ENCODE measurements at regions not wholly inside any gene's neighbourhood (a gene's known extent, or its start where the extent isn't known, plus 50 kb on each side); places are given as distances from the start of the nearest gene placed in this dataset.

GRCh38 chr10:8416192-8416701 lies 361.8 kb downstream of the GATA3 start:
- intact Hi-C loops (cut with DNase I), result no loop called here
- no peak overlapping the region for H3K4me3 ChIP-seq
- H3K27me3 ChIP-seq, result no peaks in the 10 kb centered on the region
- no peaks in the 10 kb centered on the region for H3K36me3 ChIP-seq
- DNase-seq (ENCODE audit: extremely low spot score in 2 of 2), result no peak
- peaks cover 5% of the 10 kb centered on the region for H3K4me1 ChIP-seq
- TF ChIP-seq CTCF (IDR thresholded peaks at IDR 0.05) (no peak), POLR2AphosphoS5 (IDR thresholded peaks at IDR 0.05; ENCODE audit: insufficient read depth in 1 of 2, low read depth in 1 of 2) (no peak), POLR2A (IDR thresholded peaks at IDR 0.05) (no peak)
- H3K9me3 ChIP-seq, result no peaks in the 10 kb centered on the region
- no peak overlapping the region for H3K27ac ChIP-seq

GRCh38 chr10:8416760-8417159 lies 362.3 kb downstream of the GATA3 start:
- Histone ChIP-seq H3K27ac (no peak overlapping the region), H3K36me3 (no peaks in the 10 kb centered on the region), H3K4me3 (no peak overlapping the region), H3K27me3 (no peaks in the 10 kb centered on the region), H3K4me1 (peaks cover 5% of the 10 kb centered on the region), H3K9me3 (no peaks in the 10 kb centered on the region)
- intact Hi-C loops (cut with DNase I), result no loop called here
- no peak for DNase-seq (ENCODE audit: extremely low spot score in 2 of 2)
- TF ChIP-seq POLR2A (IDR thresholded peaks at IDR 0.05) (no peak), CTCF (IDR thresholded peaks at IDR 0.05) (no peak), POLR2AphosphoS5 (IDR thresholded peaks at IDR 0.05; ENCODE audit: insufficient read depth in 1 of 2, low read depth in 1 of 2) (no peak)

GRCh38 chr10:8417631-8418030 lies 363.1 kb downstream of the GATA3 start:
- H3K36me3 ChIP-seq, result no peaks in the 10 kb centered on the region
- peaks cover 5% of the 10 kb centered on the region for H3K4me1 ChIP-seq
- TF ChIP-seq POLR2AphosphoS5 (IDR thresholded peaks at IDR 0.05; ENCODE audit: insufficient read depth in 1 of 2, low read depth in 1 of 2) (no peak), POLR2A (IDR thresholded peaks at IDR 0.05) (no peak), CTCF (IDR thresholded peaks at IDR 0.05) (no peak)
- no peaks in the 10 kb centered on the region for H3K27me3 ChIP-seq
- H3K9me3 ChIP-seq, result no peaks in the 10 kb centered on the region
- H3K27ac ChIP-seq, result no peak overlapping the region
- no peak overlapping the region for H3K4me3 ChIP-seq
- intact Hi-C loops (cut with DNase I), result no loop called here
- DNase-seq (ENCODE audit: extremely low spot score in 2 of 2), result no peak

GRCh38 chr10:8418631-8419030 lies 364.1 kb downstream of the GATA3 start:
- peaks cover 5% of the 10 kb centered on the region for H3K4me1 ChIP-seq
- no peak for TF ChIP-seq POLR2A (IDR thresholded peaks at IDR 0.05)
- no peak for TF ChIP-seq POLR2AphosphoS5 (IDR thresholded peaks at IDR 0.05; ENCODE audit: insufficient read depth in 1 of 2, low read depth in 1 of 2)
- no peak for TF ChIP-seq CTCF (IDR thresholded peaks at IDR 0.05)
- H3K36me3 ChIP-seq, result no peaks in the 10 kb centered on the region
- H3K4me3 ChIP-seq, result no peak overlapping the region
- no peaks in the 10 kb centered on the region for H3K27me3 ChIP-seq
- DNase-seq (ENCODE audit: extremely low spot score in 2 of 2), result no peak
- intact Hi-C loops (cut with DNase I), result no loop called here
- H3K27ac ChIP-seq, result no peak overlapping the region
- no peaks in the 10 kb centered on the region for H3K9me3 ChIP-seq

GRCh38 chr10:8420182-8420581 lies 365.7 kb downstream of the GATA3 start:
- Histone ChIP-seq H3K27me3 (no peaks in the 10 kb centered on the region), H3K4me1 (peaks cover 5% of the 10 kb centered on the region), H3K9me3 (no peaks in the 10 kb centered on the region), H3K36me3 (no peaks in the 10 kb centered on the region), H3K4me3 (no peak overlapping the region), H3K27ac (no peak overlapping the region)
- DNase-seq (ENCODE audit: extremely low spot score in 2 of 2), result no peak
- TF ChIP-seq POLR2AphosphoS5 (IDR thresholded peaks at IDR 0.05; ENCODE audit: insufficient read depth in 1 of 2, low read depth in 1 of 2) (no peak), CTCF (IDR thresholded peaks at IDR 0.05) (no peak), POLR2A (IDR thresholded peaks at IDR 0.05) (no peak)
- intact Hi-C loops (cut with DNase I), result no loop called here
